ENCODE measurements at regions not wholly inside any gene's neighbourhood (a gene's known extent, or its start where the extent isn't known, plus 50 kb on each side); places are given as distances from the start of the nearest gene placed in this dataset.

GRCh38 chr9:129387822-129388221, 209.8 kb upstream of the IER5L start:
- TF ChIP-seq POLR2A (IDR thresholded peaks at IDR 0.05; ENCODE audit: low read length): no peak
- TF ChIP-seq GATA1 (IDR thresholded peaks at IDR 0.05; ENCODE audit: low read depth, low read length): no peak

Measured in erythroblast (primary cell).